BJ (cell line): ENCODE measurements at regions not wholly inside any gene's neighbourhood (a gene's known extent, or its start where the extent isn't known, plus 50 kb on each side); places are given as distances from the start of the nearest gene placed in this dataset.

ENCODE experiments used
- CTCF ChIA-PET: fragments of 350-600 bp; formaldehyde crosslinking; extraction: SDS; loops from one replicate; lab custom pipeline; 2021; ENCODE audit warnings: antibody characterized with exemption, inconsistent platforms; lab: Yijun Ruan, JAX
- POLR2A ChIA-PET: fragments of 300-600 bp; sonication (Branson Sonifier 250); formaldehyde crosslinking; extraction: SDS; loops from one replicate; lab custom pipeline; 2021; ENCODE audit warnings: antibody characterized with exemption; lab: Charles Lee
- DNase-seq: peaks from one replicate; pipeline ENCODE4 v3.0.0-alpha.2; 2011; ENCODE audit warnings: low read depth
- H3K27me3 ChIP-seq: 2 replicates; pipeline ENCODE4 v1.6.0; 2011; ENCODE audit warnings: low read length; ENCODE audit not compliant: control insufficient read depth, insufficient read depth
- H3K36me3 ChIP-seq: 2 replicates; pipeline ENCODE4 v1.5.1; 2011; ENCODE audit warnings: low read length; ENCODE audit not compliant: control insufficient read depth, insufficient read depth
- H3K4me3 ChIP-seq: 2 replicates; pipeline ENCODE4 v1.5.1; 2011; ENCODE audit warnings: low read depth, mild to moderate bottlenecking, control low read depth, low read length
- CTCF ChIP-seq: IDR thresholded peaks from 2 replicates; pipeline ENCODE4 v1.5.1; 2011; ENCODE audit warnings: low read depth, mild to moderate bottlenecking, control low read depth, inconsistent platforms, low read length, moderate library complexity; ENCODE audit not compliant: insufficient read depth

DNA sequence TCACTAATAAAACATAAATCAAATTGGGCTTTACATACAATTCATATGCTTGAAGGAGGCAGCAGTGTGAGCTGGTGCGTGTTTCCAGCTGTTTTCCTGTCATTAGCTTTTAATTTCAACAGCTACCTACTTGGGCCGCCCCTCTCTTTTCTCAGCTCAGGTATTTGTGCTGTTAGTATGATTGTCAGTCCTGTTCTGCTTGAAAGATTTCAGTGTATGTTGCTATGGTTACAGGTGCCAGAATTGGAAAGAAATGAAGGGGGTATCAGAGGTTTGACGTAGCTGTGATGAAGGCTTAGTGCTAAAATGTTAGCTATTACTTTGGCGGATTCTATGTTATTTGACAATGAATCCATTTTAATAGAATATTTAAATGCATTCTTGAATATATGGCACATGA is 440.3 kb downstream of the ZIC3 start:
- Histone ChIP-seq H3K36me3 (no peaks in the 10 kb centered on the region), H3K27me3 (no peaks in the 10 kb centered on the region), H3K4me3 (no peak overlapping the region)
- no peak for TF ChIP-seq CTCF
- POLR2A ChIA-PET = no interaction called here
- CTCF ChIA-PET = no interaction called here
- no peak for DNase-seq

DNA sequence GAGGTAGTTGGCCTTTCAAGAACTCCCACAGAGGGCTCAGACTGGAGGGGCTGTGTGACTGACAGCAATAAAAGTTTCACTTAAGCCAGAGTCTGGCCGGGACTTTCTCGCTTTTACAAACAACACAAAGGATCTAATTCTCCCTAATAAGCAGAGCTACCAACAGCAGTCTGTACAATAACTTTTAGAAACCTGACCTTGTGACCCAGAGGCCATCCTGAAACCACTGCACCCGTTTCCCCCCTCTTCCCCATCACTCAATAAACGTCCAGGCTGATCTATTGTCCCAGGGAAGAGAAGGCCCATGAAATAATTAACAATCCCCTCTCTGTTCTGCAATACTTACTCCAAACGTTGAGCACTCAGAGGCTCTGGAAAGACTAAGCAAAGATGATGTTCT is 442.4 kb downstream of the ZIC3 start:
- Histone ChIP-seq H3K36me3 (no peaks in the 10 kb centered on the region), H3K4me3 (no peak overlapping the region), H3K27me3 (no peaks in the 10 kb centered on the region)
- no peak for TF ChIP-seq CTCF
- POLR2A ChIA-PET = no interaction called here
- CTCF ChIA-PET = interaction anchor here (0.7 kb wide), 1 partner anchor 455 kb away, joined by 3 read pairs; no protein-coding TSS in a partner anchor
- DNase-seq = no peak

- TF ChIP-seq CTCF = no peak
- no peaks in the 10 kb centered on the region for H3K27me3 ChIP-seq
- no peak overlapping the region for H3K4me3 ChIP-seq
- H3K36me3 ChIP-seq = no peaks in the 10 kb centered on the region
- POLR2A ChIA-PET = no interaction called here
- CTCF ChIA-PET = no interaction called here
- DNase-seq = no peak
Measured at GRCh38 chrX:138011468-138011867, 445.5 kb downstream of the ZIC3 start.

DNA sequence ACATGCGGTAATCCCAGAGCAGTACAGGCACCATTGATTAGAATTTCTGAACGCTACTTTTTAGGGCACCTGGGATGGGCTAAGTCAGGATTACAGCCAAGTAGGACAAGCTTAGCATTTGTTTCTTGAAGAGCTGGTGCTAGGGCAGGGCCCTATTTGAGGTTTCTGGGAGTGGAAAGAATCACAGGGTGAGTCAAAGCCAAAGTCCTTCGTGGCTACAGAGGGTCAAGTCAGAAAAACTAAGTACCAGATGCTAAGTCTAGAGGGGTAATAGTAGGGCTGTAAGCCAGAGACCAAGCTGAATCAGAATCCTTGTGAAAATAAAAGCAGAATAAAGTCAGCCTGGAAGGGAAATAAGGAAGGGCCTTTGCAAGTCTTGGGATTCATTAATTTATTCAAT is 448.6 kb downstream of the ZIC3 start:
- ChIA-PET POLR2A (no interaction called here), CTCF (no interaction called here)
- TF ChIP-seq CTCF = no peak
- Histone ChIP-seq H3K27me3 (no peaks in the 10 kb centered on the region), H3K36me3 (no peaks in the 10 kb centered on the region), H3K4me3 (no peak overlapping the region)
- no peak for DNase-seq

- TF ChIP-seq CTCF = no peak
- ChIA-PET CTCF (no interaction called here), POLR2A (no interaction called here)
- no peaks in the 10 kb centered on the region for H3K36me3 ChIP-seq
- DNase-seq = no peak
- no peak overlapping the region for H3K4me3 ChIP-seq
- no peaks in the 10 kb centered on the region for H3K27me3 ChIP-seq
Measured at GRCh38 chrX:138018145-138018799, 452.3 kb downstream of the ZIC3 start.
